ENCODE measurements at regions not wholly inside any gene's neighbourhood (a gene's known extent, or its start where the extent isn't known, plus 50 kb on each side); places are given as distances from the start of the nearest gene placed in this dataset.

- no peak overlapping the region for H3K4me2 ChIP-seq (ENCODE audit: low read length)
- H2AFZ ChIP-seq (ENCODE audit: low read length) = no peak overlapping the region
- POLR2A ChIA-PET (ENCODE audit: unreplicated experiment) = no interaction called here
- no TSS peak for BruUV-seq (replicated peaks)
- no peaks in the 10 kb centered on the region for H3K36me3 ChIP-seq (ENCODE audit: low read depth, low read length)
- intact Hi-C loops (cut with micrococcal nuclease) = loop anchor here (5.0 to 10.0 kb wide), 2 partner anchors 344 to 502 kb away; no protein-coding TSS in a partner anchor
- no peaks in the 10 kb centered on the region for H3K9me3 ChIP-seq (ENCODE audit: low read length)
- no peak overlapping the region for H3K9ac ChIP-seq (ENCODE audit: low read length)
- no peaks in the 10 kb centered on the region for H3K79me2 ChIP-seq (ENCODE audit: low read length)
- no peak for DNase-seq
- no peaks in the 10 kb centered on the region for H3F3A ChIP-seq (ENCODE audit: low read length, unreplicated experiment)
- H3K9me2 ChIP-seq (replicated peaks; ENCODE audit: low read length) = no peaks in the 10 kb centered on the region
- H3K4me1 ChIP-seq (ENCODE audit: insufficient read depth, low read length) = no peaks in the 10 kb centered on the region
- no peaks in the 10 kb centered on the region for H3K27me3 ChIP-seq (ENCODE audit: low read length)
- CTCF ChIA-PET = no interaction called here
- no peaks in the 10 kb centered on the region for H4K20me1 ChIP-seq (ENCODE audit: low read length)
- TF ChIP-seq EZH2phosphoT487 (IDR thresholded peaks at IDR 0.05; ENCODE audit: borderline replicate concordance, low read length) = no peak
- TF ChIP-seq CTCF (conservative IDR thresholded peaks at IDR 0.05; ENCODE audit: low read depth, low read length) = no peak
- TF ChIP-seq EZH2 (IDR thresholded peaks at IDR 0.05; ENCODE audit: low read length, unreplicated experiment) = no peak
- no peak overlapping the region for H3K27ac ChIP-seq (ENCODE audit: low read length)
- ATAC-seq = no peak
- no peak overlapping the region for H3K4me3 ChIP-seq (ENCODE audit: low read length)
These were observed 152.4 kb upstream of the FAR2 start for GRCh38 chr12:28996688-28997087.

- BruUV-seq (replicated peaks) = no TSS peak
- Histone ChIP-seq H3K4me2 (ENCODE audit: low read length) (no peak overlapping the region), H3F3A (ENCODE audit: low read length, unreplicated experiment) (no peaks in the 10 kb centered on the region), H3K4me3 (ENCODE audit: low read length) (no peak overlapping the region), H3K9me2 (replicated peaks; ENCODE audit: low read length) (no peaks in the 10 kb centered on the region), H3K27ac (ENCODE audit: low read length) (no peak overlapping the region), H3K9me3 (ENCODE audit: low read length) (no peaks in the 10 kb centered on the region), H2AFZ (ENCODE audit: low read length) (no peak overlapping the region), H3K27me3 (ENCODE audit: low read length) (no peaks in the 10 kb centered on the region), H3K79me2 (ENCODE audit: low read length) (no peaks in the 10 kb centered on the region), H3K9ac (ENCODE audit: low read length) (no peak overlapping the region), H4K20me1 (ENCODE audit: low read length) (no peaks in the 10 kb centered on the region), H3K4me1 (ENCODE audit: insufficient read depth, low read length) (no peaks in the 10 kb centered on the region), H3K36me3 (ENCODE audit: low read depth, low read length) (no peaks in the 10 kb centered on the region)
- POLR2A ChIA-PET (ENCODE audit: unreplicated experiment) = no interaction called here
- ATAC-seq = peak; percentile 86
- intact Hi-C loops (cut with micrococcal nuclease) = loop anchor here (1.0 to 10.0 kb wide), 8 partner anchors 44 to 1031 kb away; no protein-coding TSS in a partner anchor
- TF ChIP-seq EZH2 (IDR thresholded peaks at IDR 0.05; ENCODE audit: low read length, unreplicated experiment) (no peak), EZH2phosphoT487 (IDR thresholded peaks at IDR 0.05; ENCODE audit: borderline replicate concordance, low read length) (no peak), CTCF (conservative IDR thresholded peaks at IDR 0.05; ENCODE audit: low read depth, low read length) (peak; percentile 100)
- peak; percentile 92 for DNase-seq
- CTCF ChIA-PET = interaction anchor here (0.6 to 1.2 kb wide), 4 partner anchors 74 to 1020 kb away, joined by 3 to 6 read pairs (median 4); no protein-coding TSS in a partner anchor
These were observed 150.4 kb upstream of the FAR2 start for GRCh38 chr12:28998662-28999120.

GRCh38 chr12:29004066-29004935, 144.8 kb upstream of the FAR2 start:
- Histone ChIP-seq H3K4me3 (ENCODE audit: low read length) (no peak overlapping the region), H3K4me1 (ENCODE audit: insufficient read depth, low read length) (peaks cover 12% of the 10 kb centered on the region), H3K9me2 (replicated peaks; ENCODE audit: low read length) (no peaks in the 10 kb centered on the region), H3K9me3 (ENCODE audit: low read length) (no peaks in the 10 kb centered on the region), H2AFZ (ENCODE audit: low read length) (peak overlapping the region; percentile 2; the same call in 1 of the 2 replicates), H3K9ac (ENCODE audit: low read length) (no peak overlapping the region), H3K36me3 (ENCODE audit: low read depth, low read length) (no peaks in the 10 kb centered on the region), H3F3A (ENCODE audit: low read length, unreplicated experiment) (no peaks in the 10 kb centered on the region), H3K27ac (ENCODE audit: low read length) (no peak overlapping the region), H3K4me2 (ENCODE audit: low read length) (no peak overlapping the region), H3K27me3 (ENCODE audit: low read length) (no peaks in the 10 kb centered on the region), H4K20me1 (ENCODE audit: low read length) (no peaks in the 10 kb centered on the region), H3K79me2 (ENCODE audit: low read length) (no peaks in the 10 kb centered on the region)
- DNase-seq = no peak
- no TSS peak for BruUV-seq (replicated peaks)
- CTCF ChIA-PET = no interaction called here
- no peak for ATAC-seq
- no peak for TF ChIP-seq EZH2 (IDR thresholded peaks at IDR 0.05; ENCODE audit: low read length, unreplicated experiment)
- no peak for TF ChIP-seq CTCF (conservative IDR thresholded peaks at IDR 0.05; ENCODE audit: low read depth, low read length)
- TF ChIP-seq EZH2phosphoT487 (IDR thresholded peaks at IDR 0.05; ENCODE audit: borderline replicate concordance, low read length) = no peak
- POLR2A ChIA-PET (ENCODE audit: unreplicated experiment) = no interaction called here
- intact Hi-C loops (cut with micrococcal nuclease) = no loop called here

All from PC-3 (cell line).